ENCODE measurements at regions not wholly inside any gene's neighbourhood (a gene's known extent, or its start where the extent isn't known, plus 50 kb on each side); places are given as distances from the start of the nearest gene placed in this dataset.
"Not testable (repeated sequence)": the region's sequence is repeated elsewhere in the genome, so short reads cannot be mapped to it uniquely, and the experiment has no call there.

- DNase-seq = no peak
Measured at GRCh38 chr2:186093174-186093573, 354.6 kb downstream of the FSIP2 start.

GRCh38 chr2:186098821-186099220 lies 360.2 kb downstream of the FSIP2 start:
- no peak for DNase-seq

- no peak for DNase-seq
Measured at GRCh38 chr2:186099826-186100225, 361.2 kb downstream of the FSIP2 start.

DNA sequence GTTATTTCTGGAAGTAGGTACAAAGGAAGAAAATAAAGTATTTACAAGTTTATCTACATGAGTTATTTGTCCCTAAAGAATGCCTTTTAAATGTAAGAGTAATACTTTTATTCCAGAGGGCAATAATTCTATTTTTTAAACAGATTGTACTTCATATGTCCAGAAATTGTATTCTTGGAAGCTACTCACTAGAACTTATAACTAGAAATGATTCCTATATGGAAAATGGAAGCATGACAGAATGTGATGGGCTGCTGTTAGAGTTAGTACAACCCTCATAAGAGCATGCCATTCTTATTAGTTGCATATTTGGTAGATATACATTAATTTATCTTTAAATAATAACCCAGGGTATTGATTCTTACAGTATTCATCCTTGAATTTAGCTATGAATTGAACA lies 362.0 kb downstream of the FSIP2 start:
- no peak for DNase-seq

DNA sequence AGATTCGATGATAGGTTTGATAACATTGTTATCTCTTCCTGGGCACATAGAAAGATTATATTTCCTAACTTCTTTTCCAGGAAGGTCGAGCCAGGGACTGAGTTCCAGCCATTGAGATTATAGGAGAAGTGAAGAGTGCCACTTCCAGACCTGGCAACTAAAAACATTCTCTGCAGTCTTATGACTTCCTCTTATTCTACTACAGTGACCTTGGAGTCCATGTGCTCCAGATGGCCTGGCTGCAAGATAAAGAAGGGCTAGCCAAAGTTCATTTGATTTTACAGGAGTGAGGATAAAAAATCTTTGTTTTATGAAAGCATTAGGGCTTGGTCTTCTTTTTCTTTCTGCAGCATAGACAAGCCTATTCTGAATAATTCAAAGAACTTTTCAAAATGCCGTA lies 363.0 kb downstream of the FSIP2 start:
- no peak for DNase-seq

GRCh38 chr2:186103276-186103675 lies 364.7 kb downstream of the FSIP2 start:
- DNase-seq = no peak

DNA sequence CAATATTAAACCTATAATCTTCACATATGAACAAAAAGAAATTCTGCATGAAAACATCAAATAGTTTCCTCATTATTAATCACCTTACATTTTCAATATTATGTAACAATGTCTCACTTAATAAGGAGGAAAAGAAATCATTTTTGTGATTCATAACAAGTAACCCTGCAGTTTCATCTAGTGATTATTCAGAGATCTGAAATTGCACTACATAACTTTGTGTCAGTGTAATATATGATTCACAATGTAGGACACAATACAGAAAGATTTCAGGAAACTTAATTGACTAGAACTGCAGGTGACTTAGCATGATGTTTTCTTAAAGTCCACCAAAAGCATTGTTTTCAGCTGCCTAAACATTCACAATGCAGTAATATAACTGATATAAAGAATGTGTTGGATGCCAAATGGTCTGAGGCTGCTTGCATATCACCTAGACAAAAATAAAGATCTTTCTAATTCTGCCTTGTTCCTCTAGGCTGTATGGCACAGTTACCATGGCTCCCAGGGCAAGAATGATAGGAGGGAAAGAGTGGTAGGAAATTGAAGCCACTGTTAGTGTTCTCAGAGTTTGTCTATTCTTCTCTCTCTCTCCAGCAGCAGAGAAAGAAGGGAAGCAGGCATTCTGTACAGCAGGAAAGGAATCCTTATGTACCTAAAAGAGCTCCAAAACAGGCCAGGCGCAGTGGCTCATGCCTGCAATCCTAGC lies 366.6 kb downstream of the FSIP2 start:
- no peak for DNase-seq

DNA sequence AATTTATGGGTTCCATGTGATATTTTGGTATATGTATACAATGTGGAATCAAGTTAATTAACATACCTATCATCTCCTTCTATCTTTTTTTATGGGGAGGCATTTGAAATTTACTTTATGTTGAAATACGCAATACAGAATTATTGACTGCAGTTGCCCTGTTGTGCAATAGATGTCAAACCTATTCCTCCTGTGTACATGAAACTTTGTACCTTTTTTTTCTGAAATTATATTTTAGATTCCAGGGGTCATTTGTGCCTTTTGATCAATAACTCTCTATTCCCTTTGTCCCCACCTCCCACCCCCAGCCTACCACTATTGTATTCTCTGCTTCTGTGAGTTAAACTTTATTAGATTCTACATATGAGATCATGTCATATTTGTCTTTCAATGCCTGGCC lies 369.9 kb downstream of the FSIP2 start:
- DNase-seq = no peak

GRCh38 chr2:186113284-186113683 lies 372.8 kb upstream of the ZC3H15 start:
- no peak for DNase-seq

GRCh38 chr2:186125156-186125555 lies 360.9 kb upstream of the ZC3H15 start:
- DNase-seq = no peak

- DNase-seq = no peak
Measured at GRCh38 chr2:186125625-186126024, 360.4 kb upstream of the ZC3H15 start.

DNA sequence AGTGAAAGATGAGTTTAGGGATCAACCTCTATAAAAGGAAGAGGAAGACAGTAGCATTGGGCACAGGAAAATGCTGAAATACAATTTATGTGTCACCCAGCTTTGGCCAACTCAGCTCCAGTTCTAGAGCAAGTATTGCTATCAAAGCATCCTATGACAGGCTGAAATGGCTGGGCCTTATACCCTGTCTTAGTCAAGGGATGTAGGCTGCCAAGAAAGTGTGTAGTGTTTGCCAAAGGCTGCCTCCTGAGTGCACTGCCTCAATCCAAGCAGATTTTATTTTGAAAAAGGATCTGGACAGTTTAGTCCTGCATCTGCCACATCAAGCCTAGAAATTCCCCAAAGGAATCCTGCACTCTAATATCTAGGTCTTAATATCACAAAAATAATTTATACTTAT lies 359.9 kb upstream of the ZC3H15 start:
- DNase-seq = no peak

DNA sequence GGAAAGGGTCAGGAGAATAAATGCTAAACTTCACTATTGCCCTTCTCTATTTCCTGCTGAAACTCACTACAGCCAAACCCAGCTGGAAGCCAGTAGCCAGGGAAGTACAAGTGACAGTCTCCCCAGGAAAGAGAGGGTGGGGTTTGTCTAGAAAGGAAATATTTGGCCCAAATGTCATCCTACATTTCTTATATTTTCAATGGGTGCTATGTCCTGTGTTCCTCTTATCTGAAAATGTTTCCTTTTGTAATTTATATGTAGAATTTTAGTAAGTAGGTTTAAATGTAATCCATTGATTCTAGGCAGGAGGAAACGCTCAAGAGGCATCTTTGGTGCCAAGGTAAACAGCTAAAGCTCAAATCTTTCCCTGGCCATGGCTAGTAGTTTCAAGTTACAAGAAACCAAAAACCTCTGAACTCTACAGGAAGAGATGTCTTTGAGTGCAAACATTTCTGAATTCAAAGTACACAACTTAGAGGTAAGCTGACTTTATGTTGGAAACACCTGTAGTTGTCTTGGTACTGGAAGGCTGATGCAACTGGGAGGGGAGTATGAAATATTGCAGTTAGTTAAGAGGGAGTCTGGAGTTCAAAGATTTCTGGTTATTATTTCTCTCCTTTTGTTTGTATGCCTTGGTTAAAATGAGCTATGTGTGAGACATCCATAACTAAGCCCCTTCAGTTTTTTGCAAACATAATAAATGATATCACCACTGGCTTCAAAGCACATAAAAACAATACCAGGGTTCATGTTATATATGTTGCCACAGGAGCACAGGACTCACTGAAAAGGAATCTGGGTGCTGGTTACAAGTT lies 356.1 kb upstream of the ZC3H15 start:
- no peak for DNase-seq

- no peak for DNase-seq
Measured at GRCh38 chr2:186130748-186131641, 355.1 kb upstream of the ZC3H15 start.

DNA sequence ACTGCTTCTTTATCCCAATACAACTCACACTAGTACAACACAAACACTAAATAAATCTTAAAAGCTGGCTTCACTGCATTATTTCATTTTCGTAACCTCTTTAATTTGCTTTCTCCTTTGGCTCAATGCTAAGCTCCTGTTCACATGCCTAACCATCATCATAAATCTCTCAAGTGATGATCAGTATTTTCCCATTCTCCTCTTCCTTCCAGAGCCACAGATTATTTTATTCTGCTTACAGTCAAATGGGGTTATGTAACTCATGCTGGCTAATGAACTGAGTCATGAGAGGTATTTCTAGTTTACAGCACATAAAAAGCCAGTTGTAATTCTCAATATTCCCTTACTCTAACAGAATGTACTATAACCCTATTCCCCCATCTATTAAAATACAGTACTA lies 350.4 kb upstream of the ZC3H15 start:
- no peak for DNase-seq

- DNase-seq = no peak
Measured at GRCh38 chr2:186136860-186137259, 349.2 kb upstream of the ZC3H15 start.

- DNase-seq = no peak
Measured at GRCh38 chr2:186138845-186139244, 347.2 kb upstream of the ZC3H15 start.

GRCh38 chr2:186159101-186159500 lies 327.0 kb upstream of the ZC3H15 start:
- DNase-seq = no peak

DNA sequence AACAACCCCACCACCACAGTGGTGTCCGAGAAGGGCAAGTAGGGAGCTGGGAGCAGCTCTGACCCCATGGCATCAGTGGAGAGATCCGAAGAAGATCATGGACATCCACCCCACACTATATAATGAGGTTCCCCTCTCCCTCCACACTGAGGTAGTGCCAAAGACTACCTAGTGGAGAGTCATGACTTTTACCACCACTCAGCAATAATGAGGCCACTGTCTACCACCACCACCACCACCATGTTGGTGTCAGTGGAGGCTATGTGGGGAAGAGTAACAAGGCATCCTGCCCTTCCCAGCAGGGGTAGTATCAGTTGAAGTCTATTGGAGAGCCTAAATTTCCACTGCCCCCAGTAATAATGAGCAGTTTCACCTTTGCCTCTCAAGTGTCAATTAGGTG lies 321.7 kb upstream of the ZC3H15 start:
- DNase-seq = no peak

GRCh38 chr2:186170693-186171092 lies 315.4 kb upstream of the ZC3H15 start:
- DNase-seq = no peak

GRCh38 chr2:186181625-186182024 lies 304.4 kb upstream of the ZC3H15 start:
- no peak for DNase-seq

- not testable (repeated sequence) for DNase-seq
Measured at GRCh38 chr2:186182366-186182765, 303.7 kb upstream of the ZC3H15 start.

DNA sequence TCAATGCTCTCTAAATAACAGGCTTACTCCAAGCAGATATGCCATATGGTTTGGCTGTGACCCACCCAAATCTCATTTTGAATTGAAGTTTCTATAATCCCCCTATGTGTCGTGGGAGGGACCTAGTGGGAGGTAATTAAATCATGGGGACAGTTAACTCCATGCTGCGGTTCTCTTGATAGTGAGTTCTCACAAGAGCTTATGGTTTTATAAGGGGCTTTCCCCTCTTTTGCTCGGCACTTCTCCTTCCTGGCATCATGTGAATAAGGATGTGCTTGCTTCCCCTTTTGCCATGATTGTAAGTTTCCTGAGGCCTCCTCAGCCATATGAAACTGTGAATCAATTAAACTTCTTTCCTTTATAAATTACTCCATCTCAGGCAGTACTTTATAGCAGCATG lies 302.7 kb upstream of the ZC3H15 start:
- DNase-seq = no peak
